K562 (cell line): ENCODE measurements at regions not wholly inside any gene's neighbourhood (a gene's known extent, or its start where the extent isn't known, plus 50 kb on each side); places are given as distances from the start of the nearest gene placed in this dataset.
"Not testable (repeated sequence)": the region's sequence is repeated elsewhere in the genome, so short reads cannot be mapped to it uniquely, and the experiment has no call there.

ENCODE experiments used
- ATAC-seq: fragments of 200-7000 bp; cut with Tn5 transposase; 3 replicates; pipeline ENCODE4 v1.9.1; 2020; ENCODE audit warnings: moderate library complexity
- BruUV-seq: library from RNA; stranded (reverse); fragments of 400-500 nt; replicated peaks from 2 replicates; lab custom pipeline; 2021; lab: Mats Ljungman, UMichigan
- CTCF ChIA-PET: fragments of 300-600 bp; formaldehyde crosslinking; extraction: SDS; loops from one replicate; lab custom pipeline; 2021; ENCODE audit warnings: low intra/inter-chr PET ratio; lab: Yijun Ruan, JAX
- POLR2A ChIA-PET: fragments of 300-600, 350-650 bp; sonication (Branson Sonifier 250); formaldehyde crosslinking; extraction: SDS; loops from one replicate; lab custom pipeline; 2021; ENCODE audit warnings: antibody characterized with exemption, inconsistent platforms; lab: Yijun Ruan, JAX
- DNase-seq, 4 experiments: peaks; one replicate each; pipeline versions ENCODE4 v3.0.0 to v3.0.0-alpha.2; 2011 to 2018; ENCODE audit warnings: low spot score in 3 of 4, mixed read lengths in 3 of 4; ENCODE audit errors: extremely low read depth in 1 of 4
- FAIRE-seq: peaks from 2 replicates; lab custom pipeline; 2011; peaks lifted over from hg19 to GRCh38; lab: Jason Lieb, UNC
- H2AFZ ChIP-seq: 2 replicates; pipeline ENCODE4 v1.6.0; 2011; ENCODE audit warnings: low read depth, low read length, control low read depth, inconsistent platforms
- H3K27ac ChIP-seq: fragments of 200-600 bp; 3 replicates; pipeline ENCODE4 v1.8.0; 2011; ENCODE audit warnings: low read depth, mild to moderate bottlenecking, control low read depth, inconsistent platforms, low read length, moderate library complexity, mixed read lengths; ENCODE audit errors: extremely low read depth
- H3K27me3 ChIP-seq, 2 experiments: fragments of 300-600 bp in 1 of 2; 2 replicates in 1 of 2; 3 replicates in 1 of 2; pipeline versions ENCODE4 v1.6.0 to v1.8.0; 2011; ENCODE audit warnings: inconsistent platforms in 2 of 2, low read length in 2 of 2, mild to moderate bottlenecking in 1 of 2, mixed read lengths in 1 of 2, moderate library complexity in 1 of 2; ENCODE audit not compliant: control insufficient read depth in 2 of 2, insufficient read depth in 2 of 2
- H3K36me3 ChIP-seq: fragments of 300-600 bp; 3 replicates; pipeline ENCODE4 v1.8.0; 2011; ENCODE audit warnings: mild to moderate bottlenecking, low read length, inconsistent platforms; ENCODE audit not compliant: control insufficient read depth, insufficient read depth
- H3K4me1 ChIP-seq, 2 experiments: fragments of 200-600 bp in 1 of 2; replicated peaks in 1 of 2; 2 replicates in 1 of 2; 3 replicates in 1 of 2; pipeline versions ENCODE4 v1.5.1 to v1.8.0; 2011; ENCODE audit warnings: inconsistent platforms in 2 of 2, low read length in 2 of 2, mild to moderate bottlenecking in 1 of 2, mixed read lengths in 1 of 2, moderate library complexity in 1 of 2; ENCODE audit not compliant: control insufficient read depth in 2 of 2, insufficient read depth in 2 of 2
- H3K4me2 ChIP-seq: 2 replicates; pipeline ENCODE4 v1.6.1; 2011; ENCODE audit warnings: low read length, control low read depth, inconsistent platforms, mixed read lengths; ENCODE audit not compliant: insufficient read depth
- H3K4me3 ChIP-seq: fragments of 200-600 bp; sonication (generic), shearing (Covaris generic); 2 replicates; pipeline ENCODE4 v1.5.1; 2016; ENCODE audit warnings: control low read depth, inconsistent platforms
- H3K79me2 ChIP-seq: fragments of 200-600 bp; 3 replicates; pipeline ENCODE4 v1.8.0; 2011; ENCODE audit warnings: low read length, inconsistent platforms; ENCODE audit not compliant: control insufficient read depth, insufficient read depth
- H3K9ac ChIP-seq, 2 experiments: 2 replicates each; pipeline versions ENCODE4 v1.6.0 to v1.6.1; 2011; ENCODE audit warnings: low read depth in 2 of 2, low read length in 2 of 2, control low read depth in 1 of 2, inconsistent platforms in 1 of 2, mild to moderate bottlenecking in 1 of 2, mixed read lengths in 1 of 2; ENCODE audit not compliant: insufficient read depth in 1 of 2
- H3K9me1 ChIP-seq: one replicate; pipeline ENCODE4 v1.6.0; 2011; ENCODE audit warnings: inconsistent platforms, mild to moderate bottlenecking, low read length, moderate library complexity; ENCODE audit not compliant: control insufficient read depth, insufficient read depth
- H3K9me3 ChIP-seq: replicated peaks from 2 replicates; pipeline ENCODE4 v1.5.1; 2011; ENCODE audit warnings: low read depth, low read length, inconsistent platforms; ENCODE audit not compliant: control insufficient read depth, insufficient read depth
- H4K20me1 ChIP-seq: replicated peaks from 2 replicates; pipeline ENCODE4 v1.6.1; 2011; ENCODE audit warnings: low read length, inconsistent platforms, mixed read lengths; ENCODE audit not compliant: control insufficient read depth, insufficient read depth
- RAD21 ChIP-seq, 2 experiments: fragments of 250-450 bp in 1 of 2; fragments of 450-650 bp in 1 of 2; sonication (Bioruptor Pico) in 1 of 2; formaldehyde crosslinking in 1 of 2; IDR thresholded peaks in 1 of 2; conservative IDR thresholded peaks in 1 of 2; 2 replicates each; pipeline versions ENCODE4 v1.4.0 to v1.8.0; 2020 to 2022; ENCODE audit warnings: mild to moderate bottlenecking in 2 of 2, moderate library complexity in 1 of 2
- WGBS: fragments of 100-300 bp; shearing (Covaris generic); methylation state at CpG from one replicate; pipeline ENCODE4 v1.1.6; 2016; ENCODE audit warnings: low coverage, mixed read lengths; ENCODE audit not compliant: insufficient coverage; ENCODE audit errors: missing lambda C conversion rate; 5-methylcytosine and 5-hydroxymethylcytosine counted together
- in situ Hi-C: fragments of 300-500 bp; cut with MboI; formaldehyde crosslinking; loops from 4 replicates; pipeline ENCODE4 v1.15.0; 2018; ENCODE audit warnings: inconsistent platforms, mixed read lengths
- intact Hi-C: fragments of 100-400 bp; cut with micrococcal nuclease; formaldehyde crosslinking; loops from 2 replicates; pipeline ENCODE4 v1.14.2; 2022
- TF ChIP-seq, protein P1 (sequence below): fragments of 450-650 bp; IDR thresholded peaks from 2 replicates; pipeline ENCODE4 v1.6.1; 2016

DNA sequence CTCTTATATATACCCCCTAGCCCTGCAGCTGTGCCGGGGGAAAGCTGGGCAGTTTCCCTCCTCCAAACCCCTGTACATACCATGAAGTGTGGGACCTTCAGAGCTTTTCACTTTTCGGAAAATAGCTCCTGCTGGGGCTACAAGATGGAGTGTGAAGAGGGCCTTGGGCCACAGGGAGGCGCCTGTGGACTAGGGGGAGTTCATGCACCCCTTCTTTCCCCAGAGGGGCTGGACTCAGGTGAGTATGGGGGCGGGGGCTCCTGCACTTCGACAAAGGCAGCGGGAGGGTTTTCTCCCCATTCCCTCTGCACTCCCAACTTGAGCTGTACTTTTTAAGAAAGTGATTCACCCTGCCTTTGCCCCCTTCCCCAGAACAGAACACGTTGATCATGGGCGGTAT is 122.5 kb downstream of the SEPTIN14 start:
- WGBS, result 31% methylated on average over 4 of the region's 8 CpGs

DNA sequence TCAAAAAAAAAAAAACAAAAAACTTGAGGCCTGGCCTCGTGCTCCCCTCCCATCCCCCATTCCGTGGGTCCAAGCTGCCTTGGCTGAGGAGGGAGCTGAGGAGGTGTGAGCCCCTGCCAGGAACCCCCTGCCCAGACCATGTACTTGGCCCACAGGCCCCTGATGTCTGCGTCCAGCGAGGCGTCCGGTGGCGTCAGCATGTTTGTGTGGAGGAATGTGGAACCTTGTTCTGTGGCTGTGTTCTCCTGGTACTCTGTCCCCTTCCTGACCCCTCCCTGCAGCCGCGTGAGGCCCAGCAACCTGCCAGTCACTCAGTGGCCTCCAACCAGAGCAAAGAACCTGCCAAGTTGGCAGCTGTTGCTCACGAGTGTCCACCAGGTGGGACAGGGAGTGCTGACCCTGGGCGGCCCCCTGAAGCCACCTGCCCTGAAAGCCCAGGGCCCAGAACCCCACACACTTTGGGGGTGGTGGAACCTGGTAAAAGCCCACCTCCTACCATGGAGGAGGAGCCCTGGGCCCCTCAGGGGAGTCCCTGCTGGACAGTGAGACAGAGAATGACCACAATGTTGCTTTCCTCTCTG is 125.8 kb downstream of the SEPTIN14 start:
- ATAC-seq, H3K9ac ChIP-seq, FAIRE-seq, H3K4me2 ChIP-seq, H3K27ac ChIP-seq, in situ Hi-C loops, H2AFZ ChIP-seq, H3K4me3 ChIP-seq, DNase-seq, H3K9me1 ChIP-seq, H3K79me2 ChIP-seq, H3K36me3 ChIP-seq, BruUV-seq, H3K4me1 ChIP-seq, intact Hi-C loops, H3K27me3 ChIP-seq, POLR2A ChIA-PET, H3K9me3 ChIP-seq, H4K20me1 ChIP-seq, CTCF ChIA-PET: not testable (repeated sequence)
- TF ChIP-seq, protein P1, sequence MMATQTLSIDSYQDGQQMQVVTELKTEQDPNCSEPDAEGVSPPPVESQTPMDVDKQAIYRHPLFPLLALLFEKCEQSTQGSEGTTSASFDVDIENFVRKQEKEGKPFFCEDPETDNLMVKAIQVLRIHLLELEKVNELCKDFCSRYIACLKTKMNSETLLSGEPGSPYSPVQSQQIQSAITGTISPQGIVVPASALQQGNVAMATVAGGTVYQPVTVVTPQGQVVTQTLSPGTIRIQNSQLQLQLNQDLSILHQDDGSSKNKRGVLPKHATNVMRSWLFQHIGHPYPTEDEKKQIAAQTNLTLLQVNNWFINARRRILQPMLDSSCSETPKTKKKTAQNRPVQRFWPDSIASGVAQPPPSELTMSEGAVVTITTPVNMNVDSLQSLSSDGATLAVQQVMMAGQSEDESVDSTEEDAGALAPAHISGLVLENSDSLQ, result peak; percentile 12; the same call in 1 of the 2 replicates
- 64% methylated on average over 6 of the region's 11 CpGs for WGBS

More for the DNA sequence above, 122.5 kb downstream of the SEPTIN14 start:
- H3K36me3 ChIP-seq, H2AFZ ChIP-seq, H4K20me1 ChIP-seq, DNase-seq, H3K4me2 ChIP-seq, CTCF ChIA-PET, H3K4me1 ChIP-seq, H3K27ac ChIP-seq, in situ Hi-C loops, POLR2A ChIA-PET, H3K9me3 ChIP-seq, ATAC-seq, H3K79me2 ChIP-seq, H3K9ac ChIP-seq, BruUV-seq, H3K9me1 ChIP-seq, H3K27me3 ChIP-seq, FAIRE-seq, H3K4me3 ChIP-seq: not testable (repeated sequence)
- intact Hi-C loops, result loop anchor here (10.0 kb wide), 1 partner anchor 225 kb away; the partner anchor contains the start of gene NIPSNAP2
- TF ChIP-seq RAD21 (CRISPR knock-in tag; conservative IDR thresholded peaks at IDR 0.05 in 1 of 2, IDR thresholded peaks at IDR 0.05 in 1 of 2), result peak in 1 of 2 experiments; percentile 15; a peak in 1 of 4 replicates
